ENCODE measurements at regions not wholly inside any gene's neighbourhood (a gene's known extent, or its start where the extent isn't known, plus 50 kb on each side); places are given as distances from the start of the nearest gene placed in this dataset.

DNA sequence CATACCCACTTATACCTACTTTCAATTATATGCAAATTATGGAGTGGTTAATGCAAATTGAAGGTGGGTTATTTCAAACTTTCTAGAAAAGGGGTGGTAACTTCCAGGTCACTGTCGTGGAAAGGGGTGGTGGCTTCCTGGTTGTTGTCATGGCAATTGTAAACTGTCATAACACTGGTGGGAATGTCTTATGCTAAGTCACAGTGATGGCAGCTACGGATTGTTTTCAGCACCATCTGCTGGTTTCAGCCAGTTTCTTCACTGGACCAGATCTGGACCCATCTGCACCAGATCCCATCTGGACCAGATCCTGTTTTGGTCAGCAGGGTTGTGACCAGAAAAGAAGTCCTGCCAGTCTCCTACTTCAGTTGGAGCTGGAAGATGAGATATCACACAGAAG lies 1469.3 kb downstream of the AACS start:
- no peak overlapping the region for H3K27ac ChIP-seq
- no peaks in the 10 kb centered on the region for H3K4me1 ChIP-seq
- no peaks in the 10 kb centered on the region for H3K27me3 ChIP-seq
- H3K9me3 ChIP-seq = no peaks in the 10 kb centered on the region
- no peak overlapping the region for H3K4me3 ChIP-seq
- H3K36me3 ChIP-seq = no peaks in the 10 kb centered on the region
- TF ChIP-seq POLR2A (IDR thresholded peaks at IDR 0.05) (no peak), CTCF (IDR thresholded peaks at IDR 0.05) (no peak)
- DNase-seq = no peak

DNA sequence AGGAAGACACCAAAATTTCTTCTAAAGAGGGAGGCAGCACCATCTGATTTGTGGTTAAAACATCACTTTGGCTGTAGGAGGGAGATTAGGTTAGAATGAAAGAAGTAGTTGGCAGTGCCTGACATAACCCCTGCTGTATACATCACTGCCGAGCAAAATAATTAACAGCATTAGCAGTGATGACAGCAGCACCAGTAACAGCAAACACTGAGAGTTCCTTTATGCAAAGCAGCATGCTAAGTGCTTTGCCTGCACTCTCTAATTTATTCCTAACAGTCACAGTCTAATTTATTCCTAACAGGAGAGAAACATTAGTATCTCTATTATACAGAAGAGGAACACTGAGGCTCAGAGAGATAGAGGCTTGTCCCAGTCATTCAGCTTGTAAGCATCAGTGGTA lies 1469.7 kb downstream of the AACS start:
- H3K27ac ChIP-seq = no peak overlapping the region
- H3K4me3 ChIP-seq = no peak overlapping the region
- no peaks in the 10 kb centered on the region for H3K4me1 ChIP-seq
- no peak for DNase-seq
- H3K36me3 ChIP-seq = no peaks in the 10 kb centered on the region
- no peak for TF ChIP-seq POLR2A (IDR thresholded peaks at IDR 0.05)
- no peaks in the 10 kb centered on the region for H3K27me3 ChIP-seq
- no peaks in the 10 kb centered on the region for H3K9me3 ChIP-seq

DNA sequence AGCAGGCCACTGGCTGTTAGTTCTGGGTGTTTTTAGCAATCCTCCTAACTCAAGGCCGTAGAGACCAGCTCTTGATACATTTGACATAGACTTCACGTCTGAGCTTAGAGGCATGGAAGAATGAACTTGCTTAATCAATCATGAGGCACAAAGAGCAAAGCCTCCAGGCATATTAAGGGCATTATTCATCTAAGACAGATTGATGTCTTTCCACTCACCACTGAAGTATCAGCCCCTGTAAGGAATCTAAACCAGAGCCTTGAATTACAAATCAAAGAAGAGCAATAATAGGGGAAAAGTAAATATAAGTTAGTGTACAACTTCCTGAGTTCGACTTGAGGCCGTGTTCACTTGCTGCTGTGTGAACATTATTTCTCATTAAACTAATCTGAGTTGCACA lies 1470.7 kb downstream of the AACS start:
- Histone ChIP-seq H3K9me3 (no peaks in the 10 kb centered on the region), H3K4me3 (no peak overlapping the region), H3K36me3 (no peaks in the 10 kb centered on the region), H3K4me1 (no peaks in the 10 kb centered on the region), H3K27me3 (no peaks in the 10 kb centered on the region), H3K27ac (no peak overlapping the region)
- no peak for DNase-seq
- no peak for TF ChIP-seq POLR2A (IDR thresholded peaks at IDR 0.05)
- no peak for TF ChIP-seq CTCF (IDR thresholded peaks at IDR 0.05)

GRCh38 chr12:126537961-126538530 lies 1472.8 kb downstream of the AACS start:
- TF ChIP-seq CTCF (IDR thresholded peaks at IDR 0.05) (no peak), POLR2A (IDR thresholded peaks at IDR 0.05) (no peak)
- Histone ChIP-seq H3K4me1 (no peaks in the 10 kb centered on the region), H3K27me3 (no peaks in the 10 kb centered on the region), H3K4me3 (no peak overlapping the region), H3K27ac (no peak overlapping the region), H3K9me3 (no peaks in the 10 kb centered on the region), H3K36me3 (no peaks in the 10 kb centered on the region)
- DNase-seq = no peak

- Histone ChIP-seq H3K4me3 (no peak overlapping the region), H3K4me1 (no peaks in the 10 kb centered on the region), H3K36me3 (no peaks in the 10 kb centered on the region), H3K27ac (no peak overlapping the region), H3K9me3 (no peaks in the 10 kb centered on the region), H3K27me3 (no peaks in the 10 kb centered on the region)
- TF ChIP-seq POLR2A (IDR thresholded peaks at IDR 0.05) = no peak
- no peak for TF ChIP-seq CTCF (IDR thresholded peaks at IDR 0.05)
- no peak for DNase-seq
Measured at GRCh38 chr12:126538888-126539287, 1473.7 kb downstream of the AACS start.

GRCh38 chr12:126545411-126545810 lies 1480.2 kb downstream of the AACS start:
- no peaks in the 10 kb centered on the region for H3K27me3 ChIP-seq
- no peak overlapping the region for H3K27ac ChIP-seq
- TF ChIP-seq CTCF (IDR thresholded peaks at IDR 0.05) (no peak), POLR2A (IDR thresholded peaks at IDR 0.05) (no peak)
- no peak for DNase-seq
- H3K4me1 ChIP-seq = no peaks in the 10 kb centered on the region
- H3K36me3 ChIP-seq = no peaks in the 10 kb centered on the region
- no peaks in the 10 kb centered on the region for H3K9me3 ChIP-seq
- H3K4me3 ChIP-seq = no peak overlapping the region
